Skeletal muscle tissue (tissue), 3 donors: ENCODE measurements at regions not wholly inside any gene's neighbourhood (a gene's known extent, or its start where the extent isn't known, plus 50 kb on each side); places are given as distances from the start of the nearest gene placed in this dataset.
A peak's percentile ranks its signal among the peaks of the same experiment; 100 is the strongest.
"Not testable (repeated sequence)": the region's sequence is repeated elsewhere in the genome, so short reads cannot be mapped to it uniquely, and the experiment has no call there.

Experiments
- H3K27ac ChIP-seq: one replicate; pipeline ENCODE4 v1.7.0; 2013; ENCODE audit warnings: mild to moderate bottlenecking, low read depth, low read length, inconsistent platforms
- H3K27me3 ChIP-seq, 3 donors: one replicate each; pipeline ENCODE4 v1.7.0; 2013; ENCODE audit warnings: low read length in 3 of 3; ENCODE audit not compliant: control insufficient read depth in 3 of 3, insufficient read depth in 3 of 3
- H3K36me3 ChIP-seq, 3 donors: one replicate each; pipeline ENCODE4 v1.7.0; 2013; ENCODE audit warnings: low read length in 3 of 3; ENCODE audit not compliant: control insufficient read depth in 3 of 3, insufficient read depth in 3 of 3
- H3K4me1 ChIP-seq, 3 donors: one replicate each; pipeline ENCODE4 v1.7.0; 2013; ENCODE audit warnings: low read length in 3 of 3, mild to moderate bottlenecking in 3 of 3; ENCODE audit not compliant: control insufficient read depth in 3 of 3, insufficient read depth in 3 of 3
- H3K4me3 ChIP-seq, 3 donors: one replicate each; pipeline ENCODE4 v1.7.0; 2013; ENCODE audit warnings: low read length in 3 of 3
- H3K9ac ChIP-seq, 3 donors: one replicate each; pipeline ENCODE4 v1.7.0; 2013; ENCODE audit warnings: low read length in 3 of 3, mild to moderate bottlenecking in 3 of 3, moderate library complexity in 2 of 3, low read depth in 1 of 3
- H3K9me3 ChIP-seq, 3 donors: one replicate each; pipeline ENCODE4 v1.7.0; 2013; ENCODE audit warnings: low read length in 3 of 3; ENCODE audit not compliant: control insufficient read depth in 3 of 3
- donor health status: Osteomylitis.

DNA sequence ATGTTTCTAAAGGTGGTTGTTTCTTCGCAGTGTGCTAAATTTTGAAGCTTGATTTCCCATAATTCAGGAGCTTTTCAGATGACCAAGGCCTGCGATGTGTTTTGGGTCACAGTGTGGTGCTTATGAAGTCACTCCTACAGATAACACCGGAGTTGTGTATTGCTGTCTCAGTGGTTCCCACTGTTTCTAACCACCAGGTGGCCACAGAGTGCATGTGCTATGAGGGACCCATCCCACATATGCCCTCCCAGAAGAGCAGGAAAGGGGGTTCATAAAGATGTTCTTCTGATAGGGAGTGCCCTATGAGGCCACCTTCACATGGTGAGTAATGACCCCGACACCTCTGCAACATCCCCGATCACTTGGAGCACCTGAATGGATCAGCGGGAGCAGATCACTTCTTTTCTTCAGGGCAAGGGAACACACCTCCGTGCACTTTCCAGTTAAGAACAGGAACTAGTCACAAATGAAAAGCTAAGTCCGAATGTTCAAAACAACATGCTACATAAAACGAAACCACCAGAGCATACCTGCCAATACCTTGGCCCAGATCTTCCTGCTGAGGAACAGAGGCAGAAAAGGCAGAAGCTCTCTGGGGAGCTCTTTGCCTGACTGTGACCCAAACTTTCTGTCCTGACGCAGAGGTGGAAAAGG lies 262.1 kb downstream of the FAM72C start:
- not testable (repeated sequence) for H3K27me3 ChIP-seq, H3K9ac ChIP-seq

DNA sequence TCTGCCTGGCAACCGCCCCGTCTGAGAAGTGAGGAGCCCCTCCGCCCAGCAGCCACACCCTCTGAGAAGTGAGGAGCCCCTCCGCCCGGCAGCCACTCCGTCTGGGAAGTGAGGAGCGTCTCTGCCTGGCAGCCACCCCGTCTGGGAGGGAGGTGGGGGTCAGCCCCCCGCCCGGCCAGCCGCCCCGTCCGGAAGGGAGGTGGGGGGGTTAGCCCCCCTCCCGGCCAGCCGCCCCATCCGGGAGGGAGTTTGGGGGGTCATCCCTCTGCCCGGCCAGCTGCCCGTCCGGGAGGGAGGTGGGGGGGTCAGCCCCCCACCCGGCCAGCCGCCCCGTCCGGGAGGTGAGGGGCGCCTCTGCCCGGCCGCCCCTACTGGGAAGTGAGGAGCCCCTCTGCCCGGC lies 269.0 kb downstream of the FAM72C start:
- H3K4me1 ChIP-seq, H3K36me3 ChIP-seq, H3K9ac ChIP-seq, H3K9me3 ChIP-seq, H3K27ac ChIP-seq, H3K4me3 ChIP-seq: not testable (repeated sequence)
- peaks cover 3 to 26% (median 19%) of the 10 kb centered on the region in 3 donors for H3K27me3 ChIP-seq

More for the DNA sequence above, 262.1 kb downstream of the FAM72C start:
- not testable (repeated sequence) for H3K36me3 ChIP-seq, H3K4me1 ChIP-seq, H3K9me3 ChIP-seq, H3K4me3 ChIP-seq, H3K27ac ChIP-seq

DNA sequence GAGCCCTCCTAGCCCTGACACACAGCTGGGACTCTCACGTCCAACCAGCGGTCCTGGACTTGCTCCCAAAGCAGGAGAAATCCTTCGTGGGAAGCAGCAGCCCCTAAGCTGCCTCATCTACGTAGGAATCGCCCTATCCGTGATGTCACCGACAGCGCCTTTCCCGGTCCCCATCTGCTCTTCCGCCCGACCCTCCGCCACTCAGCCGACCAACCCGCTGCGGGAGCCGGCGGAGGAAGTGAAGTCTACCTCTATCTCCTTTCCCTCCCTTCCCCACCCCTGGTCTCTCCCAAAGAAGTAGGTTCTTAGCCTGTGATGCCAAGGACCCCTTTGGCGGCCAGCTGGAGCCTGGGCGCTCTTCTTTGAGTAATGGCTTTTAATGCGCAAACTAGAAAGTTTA lies 272.1 kb downstream of the FAM72C start:
- H3K27ac ChIP-seq: no peak overlapping the region
- peaks cover 3 to 35% (median 23%) of the 10 kb centered on the region in 3 donors for H3K27me3 ChIP-seq
- H3K36me3 ChIP-seq: no peaks in the 10 kb centered on the region
- H3K9ac ChIP-seq: no peak overlapping the region
- H3K4me1 ChIP-seq: no peaks in the 10 kb centered on the region
- no peaks in the 10 kb centered on the region for H3K9me3 ChIP-seq
- H3K4me3 ChIP-seq: peak overlapping the region in 1 of 3 donors; percentile 22

GRCh38 chr1:143699115-143699514 lies 272.7 kb downstream of the FAM72C start:
- H3K4me3 ChIP-seq: peak overlapping the region in 1 of 3 donors; percentile 23

GRCh38 chr1:143698016-143698415 lies 273.8 kb downstream of the FAM72C start:
- H3K27me3 ChIP-seq: peaks cover 3 to 50% (median 29%) of the 10 kb centered on the region in 3 donors
- no peaks in the 10 kb centered on the region for H3K36me3 ChIP-seq
- H3K9me3 ChIP-seq: no peaks in the 10 kb centered on the region
- H3K9ac ChIP-seq: no peak overlapping the region
- H3K4me1 ChIP-seq: no peaks in the 10 kb centered on the region
- H3K27ac ChIP-seq: no peak overlapping the region
- no peak overlapping the region for H3K4me3 ChIP-seq

More at GRCh38 chr1:143699115-143699514, 272.7 kb downstream of the FAM72C start:
- H3K27me3 ChIP-seq: peaks cover 3 to 42% (median 26%) of the 10 kb centered on the region in 3 donors
- H3K9ac ChIP-seq: no peak overlapping the region
- no peaks in the 10 kb centered on the region for H3K36me3 ChIP-seq
- no peaks in the 10 kb centered on the region for H3K9me3 ChIP-seq
- no peaks in the 10 kb centered on the region for H3K4me1 ChIP-seq
- no peak overlapping the region for H3K27ac ChIP-seq

DNA sequence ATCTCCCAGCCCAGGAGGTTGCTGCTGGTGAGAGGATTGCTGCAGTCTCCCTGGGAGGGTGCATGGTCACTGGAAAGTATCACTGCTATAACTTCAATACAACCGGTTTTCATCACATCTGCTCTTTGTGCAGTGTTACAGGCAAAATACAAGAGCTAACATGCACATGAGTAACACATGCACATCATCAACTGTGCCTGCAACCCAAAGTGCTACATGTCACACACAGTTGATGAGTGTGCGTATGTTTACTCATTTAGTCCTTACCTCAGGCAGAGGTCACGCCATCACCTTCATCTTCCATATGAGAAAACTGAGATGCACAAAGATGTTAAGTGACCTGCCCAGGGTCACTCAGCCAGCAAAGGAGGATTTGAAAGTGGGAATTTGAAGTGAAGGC lies 277.7 kb downstream of the FAM72C start:
- no peaks in the 10 kb centered on the region for H3K4me1 ChIP-seq
- H3K36me3 ChIP-seq: no peaks in the 10 kb centered on the region
- H3K9ac ChIP-seq: no peak overlapping the region
- no peak overlapping the region for H3K27ac ChIP-seq
- peaks cover 2 to 63% (median 36%) of the 10 kb centered on the region in 3 donors for H3K27me3 ChIP-seq
- H3K9me3 ChIP-seq: no peaks in the 10 kb centered on the region
- no peak overlapping the region for H3K4me3 ChIP-seq

GRCh38 chr1:143691971-143692529 lies 279.7 kb downstream of the FAM72C start:
- Histone ChIP-seq H3K4me3 (no peak overlapping the region), H3K27me3 (peaks cover 0 to 45% (median 24%) of the 10 kb centered on the region in 3 donors)

GRCh38 chr1:143691400-143691891 lies 280.3 kb downstream of the FAM72C start:
- Histone ChIP-seq H3K4me1 (no peaks in the 10 kb centered on the region), H3K36me3 (no peaks in the 10 kb centered on the region), H3K27ac (no peak overlapping the region), H3K9ac (no peak overlapping the region), H3K4me3 (no peak overlapping the region), H3K9me3 (no peaks in the 10 kb centered on the region), H3K27me3 (peaks cover 0 to 45% (median 24%) of the 10 kb centered on the region in 3 donors)

More at GRCh38 chr1:143691971-143692529, 279.7 kb downstream of the FAM72C start:
- H3K27ac ChIP-seq: no peak overlapping the region
- no peaks in the 10 kb centered on the region for H3K4me1 ChIP-seq
- no peaks in the 10 kb centered on the region for H3K9me3 ChIP-seq
- H3K9ac ChIP-seq: no peak overlapping the region
- H3K36me3 ChIP-seq: no peaks in the 10 kb centered on the region

DNA sequence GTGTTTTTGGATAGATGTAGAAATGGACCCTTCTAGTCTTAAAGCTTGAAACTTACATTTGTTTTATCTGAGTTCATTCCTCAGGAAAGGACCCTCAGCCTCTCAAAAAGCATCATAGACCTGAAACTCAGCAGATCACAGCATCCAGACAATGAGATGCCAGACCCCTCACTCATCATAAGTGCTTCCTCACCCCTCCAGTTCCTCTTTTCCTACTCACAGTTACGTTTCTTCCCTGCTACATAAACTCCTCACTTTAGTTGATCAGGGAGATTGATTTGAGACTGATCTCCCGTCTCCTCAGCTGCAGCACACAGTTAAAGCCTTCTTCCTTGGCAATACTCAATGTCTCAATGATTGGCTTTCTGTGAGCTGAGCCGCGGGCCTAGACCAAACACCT lies 282.0 kb downstream of the FAM72C start:
- H3K4me1 ChIP-seq: no peaks in the 10 kb centered on the region
- no peaks in the 10 kb centered on the region for H3K9me3 ChIP-seq
- no peak overlapping the region for H3K9ac ChIP-seq
- no peak overlapping the region for H3K27ac ChIP-seq
- H3K36me3 ChIP-seq: no peaks in the 10 kb centered on the region
- H3K4me3 ChIP-seq: no peak overlapping the region
- H3K27me3 ChIP-seq: peaks cover 0 to 40% (median 22%) of the 10 kb centered on the region in 3 donors

- no peak overlapping the region for H3K4me3 ChIP-seq
- no peak overlapping the region for H3K9ac ChIP-seq
- H3K36me3 ChIP-seq: no peaks in the 10 kb centered on the region
- no peak overlapping the region for H3K27ac ChIP-seq
- H3K27me3 ChIP-seq: peaks cover 0 to 13% (median 0%) of the 10 kb centered on the region in 3 donors
- no peaks in the 10 kb centered on the region for H3K4me1 ChIP-seq
- H3K9me3 ChIP-seq: no peaks in the 10 kb centered on the region
Measured at GRCh38 chr1:143680304-143680703, 291.5 kb downstream of the FAM72C start.
